GM21360 (cell line): ENCODE measurements at regions not wholly inside any gene's neighbourhood (a gene's known extent, or its start where the extent isn't known, plus 50 kb on each side); places are given as distances from the start of the nearest gene placed in this dataset.

Source experiments
- ATAC-seq: cut with Tn5 transposase; IDR thresholded peaks from one replicate; pipeline ENCODE4 v1.9.1; 2021; ENCODE audit warnings: mild to moderate bottlenecking, moderate library complexity; ENCODE audit not compliant: unreplicated experiment

GRCh38 chr2:12928197-12928774, 211.6 kb downstream of the TRIB2 start:
- no peak for ATAC-seq

GRCh38 chr2:12928775-12929401, 212.2 kb downstream of the TRIB2 start:
- ATAC-seq: no peak

- no peak for ATAC-seq
These were observed 213.0 kb downstream of the TRIB2 start for GRCh38 chr2:12929758-12930157.

- no peak for ATAC-seq
These were observed 213.7 kb downstream of the TRIB2 start for GRCh38 chr2:12930391-12930790.

- no peak for ATAC-seq
These were observed 214.6 kb downstream of the TRIB2 start for GRCh38 chr2:12931186-12931844.

- ATAC-seq: no peak
These were observed 215.5 kb downstream of the TRIB2 start for GRCh38 chr2:12932192-12932591.

GRCh38 chr2:12934146-12934756, 217.5 kb downstream of the TRIB2 start:
- no peak for ATAC-seq

GRCh38 chr2:12935222-12935621, 218.5 kb downstream of the TRIB2 start:
- ATAC-seq: no peak

GRCh38 chr2:12935796-12936195, 219.1 kb downstream of the TRIB2 start:
- no peak for ATAC-seq

- ATAC-seq: no peak
These were observed 224.5 kb downstream of the TRIB2 start for GRCh38 chr2:12941203-12941602.

GRCh38 chr2:12948231-12948960, 231.7 kb downstream of the TRIB2 start:
- no peak for ATAC-seq

- peak; percentile 80 for ATAC-seq
These were observed 232.2 kb downstream of the TRIB2 start for GRCh38 chr2:12948961-12949353.

- ATAC-seq: no peak
These were observed 232.7 kb downstream of the TRIB2 start for GRCh38 chr2:12949406-12949805.

- ATAC-seq: no peak
These were observed 233.4 kb downstream of the TRIB2 start for GRCh38 chr2:12950174-12950573.

- no peak for ATAC-seq
These were observed 234.4 kb downstream of the TRIB2 start for GRCh38 chr2:12950957-12951656.

- no peak for ATAC-seq
These were observed 234.9 kb downstream of the TRIB2 start for GRCh38 chr2:12951657-12951973.

GRCh38 chr2:12953596-12953995, 236.9 kb downstream of the TRIB2 start:
- no peak for ATAC-seq

- no peak for ATAC-seq
These were observed 239.1 kb downstream of the TRIB2 start for GRCh38 chr2:12955864-12956263.

- no peak for ATAC-seq
These were observed 240.5 kb downstream of the TRIB2 start for GRCh38 chr2:12957251-12957650.

- no peak for ATAC-seq
These were observed 243.2 kb downstream of the TRIB2 start for GRCh38 chr2:12959935-12960334.

- ATAC-seq: no peak
These were observed 243.9 kb downstream of the TRIB2 start for GRCh38 chr2:12960671-12961070.
